ENCODE measurements at regions not wholly inside any gene's neighbourhood (a gene's known extent, or its start where the extent isn't known, plus 50 kb on each side); places are given as distances from the start of the nearest gene placed in this dataset.
"Not testable (repeated sequence)": the region's sequence is repeated elsewhere in the genome, so short reads cannot be mapped to it uniquely, and the experiment has no call there.

GRCh38 chr3:22615790-22616189 lies 587.3 kb upstream of the UBE2E2 start:
- no peak for FAIRE-seq

GRCh38 chr3:22617372-22617771 lies 585.8 kb upstream of the UBE2E2 start:
- FAIRE-seq, result no peak

- FAIRE-seq, result no peak
These were observed 582.6 kb upstream of the UBE2E2 start for GRCh38 chr3:22620498-22620897.

GRCh38 chr3:22621205-22621809 lies 581.8 kb upstream of the UBE2E2 start:
- FAIRE-seq, result no peak

GRCh38 chr3:22627993-22628499 lies 575.1 kb upstream of the UBE2E2 start:
- FAIRE-seq, result no peak

- no peak for FAIRE-seq
These were observed 570.6 kb upstream of the UBE2E2 start for GRCh38 chr3:22632536-22632935.

- no peak for FAIRE-seq
These were observed 568.7 kb upstream of the UBE2E2 start for GRCh38 chr3:22634433-22634832.

GRCh38 chr3:22659651-22660475 lies 543.3 kb upstream of the UBE2E2 start:
- no peak for FAIRE-seq

GRCh38 chr3:22660606-22661005 lies 542.5 kb upstream of the UBE2E2 start:
- FAIRE-seq, result no peak

- no peak for FAIRE-seq
These were observed 541.9 kb upstream of the UBE2E2 start for GRCh38 chr3:22661121-22661700.

GRCh38 chr3:22665528-22665927 lies 537.6 kb upstream of the UBE2E2 start:
- no peak for FAIRE-seq

GRCh38 chr3:22666736-22667135 lies 536.4 kb upstream of the UBE2E2 start:
- no peak for FAIRE-seq

GRCh38 chr3:22671848-22672247 lies 531.3 kb upstream of the UBE2E2 start:
- no peak for FAIRE-seq

- no peak for FAIRE-seq
These were observed 518.4 kb upstream of the UBE2E2 start for GRCh38 chr3:22684739-22685138.

GRCh38 chr3:22685597-22685996 lies 517.5 kb upstream of the UBE2E2 start:
- FAIRE-seq, result no peak

- FAIRE-seq, result no peak
These were observed 511.7 kb upstream of the UBE2E2 start for GRCh38 chr3:22691407-22691806.

- no peak for FAIRE-seq
These were observed 511.1 kb upstream of the UBE2E2 start for GRCh38 chr3:22691856-22692628.

GRCh38 chr3:22700876-22701275 lies 502.3 kb upstream of the UBE2E2 start:
- FAIRE-seq, result peak; percentile 37

- no peak for FAIRE-seq
These were observed 499.0 kb upstream of the UBE2E2 start for GRCh38 chr3:22704166-22704565.

- FAIRE-seq, result no peak
These were observed 498.4 kb upstream of the UBE2E2 start for GRCh38 chr3:22704571-22705354.

- not testable (repeated sequence) for FAIRE-seq
These were observed 496.2 kb upstream of the UBE2E2 start for GRCh38 chr3:22706922-22707321.

- no peak for FAIRE-seq
These were observed 489.2 kb upstream of the UBE2E2 start for GRCh38 chr3:22713936-22714335.
